ENCODE measurements at regions not wholly inside any gene's neighbourhood (a gene's known extent, or its start where the extent isn't known, plus 50 kb on each side); places are given as distances from the start of the nearest gene placed in this dataset.

DNA sequence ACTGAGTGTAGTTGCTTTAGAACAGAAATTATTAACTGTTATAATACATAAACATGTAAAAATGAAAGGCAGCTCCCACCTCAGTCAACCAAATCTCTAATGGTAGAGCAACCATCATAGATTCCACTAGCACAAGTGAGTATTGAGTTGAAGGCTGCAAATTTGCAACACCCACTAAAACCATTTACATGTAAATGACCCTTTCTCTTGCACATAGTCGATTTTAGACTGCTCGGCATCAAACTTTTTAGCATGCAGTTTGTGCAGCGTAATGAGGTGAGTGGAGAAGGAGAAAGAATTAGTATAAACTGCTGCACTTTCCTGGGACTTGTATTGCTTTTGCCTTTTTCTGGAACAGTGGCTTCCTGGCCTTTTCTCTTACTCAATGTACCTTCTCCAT is 62.8 kb downstream of the FBXO5 start:
- Histone ChIP-seq H3K4me3 (ENCODE audit: extremely low read depth in 1 of 4, insufficient read depth in 2 of 4, low read depth in 3 of 4, low read length in 4 of 4) (no peak overlapping the region), H3K18ac (ENCODE audit: extremely low read depth, low read length) (no peak overlapping the region), H2AFZ (ENCODE audit: low read length) (no peak overlapping the region), H3K14ac (ENCODE audit: insufficient read length) (no peak overlapping the region), H3K27me3 (replicated peaks in 1 of 4; ENCODE audit: control insufficient read depth in 3 of 4, extremely low read depth in 1 of 4, insufficient read depth in 3 of 4, low read length in 3 of 4) (no peaks in the 10 kb centered on the region), H4K91ac (replicated peaks; ENCODE audit: insufficient read length, low read length) (no peak overlapping the region), H2AK5ac (ENCODE audit: low read depth, low read length) (no peak overlapping the region), H3K27ac (ENCODE audit: low read depth, low read length) (no peak overlapping the region), H3K23me2 (ENCODE audit: low read depth, low read length) (no peaks in the 10 kb centered on the region), H3K9ac (replicated peaks in 1 of 4; ENCODE audit: extremely low read depth in 1 of 4, low read depth in 3 of 4, low read length in 3 of 4) (no peak overlapping the region), H3K79me2 (ENCODE audit: control insufficient read depth in 1 of 2, insufficient read depth in 2 of 2, low read length in 2 of 2) (no peaks in the 10 kb centered on the region), H2BK120ac (replicated peaks; ENCODE audit: low read depth, low read length) (no peak overlapping the region), H3K4me2 (ENCODE audit: insufficient read depth in 1 of 2, low read depth in 2 of 2, low read length in 2 of 2) (no peak overlapping the region), H4K20me1 (replicated peaks in 1 of 2; ENCODE audit: control insufficient read depth in 1 of 2, insufficient read depth in 2 of 2, low read length in 2 of 2) (no peaks in the 10 kb centered on the region), H4K5ac (ENCODE audit: insufficient read length, low read depth, low read length) (no peak overlapping the region), H3K36me3 (ENCODE audit: control insufficient read depth in 2 of 4, insufficient read depth in 4 of 4, low read length in 3 of 4) (no peaks in the 10 kb centered on the region), H2BK5ac (ENCODE audit: low read depth, low read length) (no peak overlapping the region), H2BK20ac (ENCODE audit: low read length) (no peak overlapping the region), H3K9me3 (ENCODE audit: insufficient read depth in 2 of 2, low read depth in 1 of 2, low read length in 1 of 2) (no peaks in the 10 kb centered on the region), H3K4ac (replicated peaks; ENCODE audit: insufficient read length, low read depth, low read length) (no peak overlapping the region), H3K4me1 (replicated peaks in 1 of 4; ENCODE audit: control insufficient read depth in 3 of 4, insufficient read depth in 4 of 4, low read length in 3 of 4) (no peaks in the 10 kb centered on the region; a peak in 1 of 7 replicates), H3K56ac (replicated peaks; ENCODE audit: insufficient read length, low read depth, low read length) (no peak overlapping the region), H3K23ac (ENCODE audit: insufficient read length) (no peak overlapping the region), H2BK12ac (ENCODE audit: low read depth, low read length) (no peak overlapping the region), H4K8ac (ENCODE audit: extremely low read depth, insufficient read depth, low read length) (no peak overlapping the region), H3K79me1 (ENCODE audit: low read depth, low read length) (no peaks in the 10 kb centered on the region), H2BK15ac (ENCODE audit: low read length) (no peak overlapping the region)
- TF ChIP-seq HDAC2 (IDR thresholded peaks at IDR 0.05; ENCODE audit: borderline replicate concordance in 1 of 2, low read depth in 2 of 2, low read length in 2 of 2): no peak
- TF ChIP-seq POLR2A (IDR thresholded peaks at IDR 0.05; ENCODE audit: control extremely low read depth in 1 of 2, low read depth in 2 of 2, low read length in 2 of 2): no peak
- no peak for FAIRE-seq
- ChIA-PET POLR2A (ENCODE audit: partially characterized antibody) (no interaction called here), CTCF (ENCODE audit: partially characterized antibody) (interaction anchor here (1.6 to 4.7 kb wide), 2 partner anchors 28 to 33 kb away, joined by 4 to 14 read pairs; no protein-coding TSS in a partner anchor)
- no peak for DNase-seq (ENCODE audit: low read depth in 1 of 2, low spot score in 2 of 2)
- WGBS, 2 experiments (ENCODE audit: extremely low coverage in 1 of 2, insufficient coverage in 1 of 2, insufficient read length in 1 of 2, insufficient replicate concordance in 2 of 2, low coverage in 1 of 2, low lambda C conversion rate in 2 of 2, missing lambda C conversion rate in 1 of 2): 70% methylated on average over 3 of the region's 3 CpGs; no CpG with 5 or more reads in 1 of the 2 experiments

Data from H1 (cell line).